Astrocyte (in vitro differentiated cells and primary cell): ENCODE measurements at regions not wholly inside any gene's neighbourhood (a gene's known extent, or its start where the extent isn't known, plus 50 kb on each side); places are given as distances from the start of the nearest gene placed in this dataset.

Experiments used
- DNase-seq: peaks from one replicate; pipeline ENCODE4 v3.0.0-alpha.2; 2010; ENCODE audit warnings: low read depth
- FAIRE-seq: peaks from 2 replicates; lab custom pipeline; 2011; peaks lifted over from hg19 to GRCh38; lab: Jason Lieb, UNC
- H2AFZ ChIP-seq: 2 replicates; pipeline ENCODE4 v1.6.0; 2012; ENCODE audit warnings: low read depth, low read length, inconsistent platforms
- H3K27ac ChIP-seq: 2 replicates; pipeline ENCODE4 v1.5.1; 2011; ENCODE audit warnings: low read depth, low read length, inconsistent platforms
- H3K27me3 ChIP-seq: 2 replicates; pipeline ENCODE4 v1.6.0; 2011; ENCODE audit warnings: low read length, inconsistent platforms; ENCODE audit not compliant: insufficient read depth
- H3K36me3 ChIP-seq: 2 replicates; pipeline ENCODE4 v1.5.1; 2011; ENCODE audit warnings: low read length, inconsistent platforms; ENCODE audit not compliant: insufficient read depth
- H3K4me1 ChIP-seq: 2 replicates; pipeline ENCODE4 v1.5.1; 2011; ENCODE audit warnings: low read length, inconsistent platforms; ENCODE audit not compliant: insufficient read depth
- H3K4me2 ChIP-seq: 2 replicates; pipeline ENCODE4 v1.6.0; 2012; ENCODE audit warnings: low read length, inconsistent platforms
- H3K4me3 ChIP-seq: 2 replicates; pipeline ENCODE4 v1.5.1; 2011; ENCODE audit warnings: low read depth, mild to moderate bottlenecking, low read length, inconsistent platforms; ENCODE audit not compliant: insufficient read depth
- H3K79me2 ChIP-seq: 2 replicates; pipeline ENCODE4 v1.6.0; 2012; ENCODE audit warnings: mild to moderate bottlenecking, low read length, inconsistent platforms; ENCODE audit not compliant: insufficient read depth
- H3K9ac ChIP-seq: 2 replicates; pipeline ENCODE4 v1.6.0; 2012; ENCODE audit warnings: mild to moderate bottlenecking, low read length, inconsistent platforms
- H3K9me3 ChIP-seq: 2 replicates; pipeline ENCODE4 v1.5.1; 2012; ENCODE audit warnings: low read depth, mild to moderate bottlenecking, low read length, inconsistent platforms; ENCODE audit not compliant: insufficient read depth
- H4K20me1 ChIP-seq: 2 replicates; pipeline ENCODE4 v1.6.0; 2012; ENCODE audit warnings: low read length, inconsistent platforms; ENCODE audit not compliant: insufficient read depth
- H3K27ac Mint-ChIP-seq: one replicate; pipeline ENCODE4 v1.8.0; 2021; ENCODE audit warnings: mild to moderate bottlenecking, mixed read lengths; ENCODE audit not compliant: unreplicated experiment
- H3K27me3 Mint-ChIP-seq: one replicate; pipeline ENCODE4 v1.8.0; 2021; ENCODE audit warnings: low read depth, mixed read lengths; ENCODE audit not compliant: unreplicated experiment
- H3K36me3 Mint-ChIP-seq: one replicate; pipeline ENCODE4 v1.8.0; 2021; ENCODE audit warnings: low read depth, mixed read lengths; ENCODE audit not compliant: unreplicated experiment
- H3K4me1 Mint-ChIP-seq: one replicate; pipeline ENCODE4 v1.8.0; 2021; ENCODE audit warnings: low read depth, mixed read lengths; ENCODE audit not compliant: unreplicated experiment
- H3K4me3 Mint-ChIP-seq: one replicate; pipeline ENCODE4 v1.8.0; 2021; ENCODE audit warnings: mild to moderate bottlenecking, moderate library complexity, mixed read lengths; ENCODE audit not compliant: unreplicated experiment
- H3K9me3 Mint-ChIP-seq: one replicate; pipeline ENCODE4 v1.8.0; 2021; ENCODE audit warnings: mild to moderate bottlenecking, mixed read lengths; ENCODE audit not compliant: unreplicated experiment
- EZH2 ChIP-seq: IDR thresholded peaks from 2 replicates; pipeline ENCODE4 v1.6.1; 2012; ENCODE audit warnings: mild to moderate bottlenecking, low read length, inconsistent platforms; ENCODE audit not compliant: insufficient read depth
- TF ChIP-seq, protein P1 (sequence below): IDR thresholded peaks from 2 replicates; pipeline ENCODE4 v1.5.1; 2011; ENCODE audit warnings: low read depth, mild to moderate bottlenecking, inconsistent platforms, low read length, moderate library complexity; ENCODE audit not compliant: insufficient read depth

DNA sequence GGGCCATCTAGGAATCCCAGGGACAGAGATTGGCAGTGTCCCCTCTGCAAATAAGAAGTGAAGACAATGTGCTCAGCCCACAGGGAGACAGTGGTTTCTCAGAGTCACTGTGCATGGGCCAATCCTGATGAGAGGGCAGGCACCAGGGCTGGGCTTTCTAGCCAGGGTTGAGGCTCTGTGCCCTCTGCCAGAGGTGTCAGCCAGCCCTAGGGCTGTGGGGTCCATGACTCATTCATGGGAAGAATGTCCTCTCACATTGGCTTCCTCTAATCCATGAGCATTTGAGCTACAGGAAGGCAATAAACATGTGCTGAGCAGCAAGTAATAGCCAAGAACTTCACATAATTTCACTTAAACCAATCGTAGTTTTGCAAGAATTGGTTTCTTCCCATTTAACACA lies 482.0 kb upstream of the MGMT start:
- no peak overlapping the region for H3K4me3 ChIP-seq
- Mint-ChIP-seq H3K27me3 (peaks cover 14% of the 10 kb centered on the region), H3K36me3 (no peaks in the 10 kb centered on the region), H3K27ac (no peak overlapping the region), H3K4me1 (no peaks in the 10 kb centered on the region), H3K4me3 (no peak overlapping the region), H3K9me3 (no peaks in the 10 kb centered on the region)
- H2AFZ ChIP-seq, result no peak overlapping the region
- H3K4me1 ChIP-seq, result no peaks in the 10 kb centered on the region
- H3K27me3 ChIP-seq, result no peaks in the 10 kb centered on the region
- H3K36me3 ChIP-seq, result no peaks in the 10 kb centered on the region
- no peaks in the 10 kb centered on the region for H3K79me2 ChIP-seq
- TF ChIP-seq, protein P1, sequence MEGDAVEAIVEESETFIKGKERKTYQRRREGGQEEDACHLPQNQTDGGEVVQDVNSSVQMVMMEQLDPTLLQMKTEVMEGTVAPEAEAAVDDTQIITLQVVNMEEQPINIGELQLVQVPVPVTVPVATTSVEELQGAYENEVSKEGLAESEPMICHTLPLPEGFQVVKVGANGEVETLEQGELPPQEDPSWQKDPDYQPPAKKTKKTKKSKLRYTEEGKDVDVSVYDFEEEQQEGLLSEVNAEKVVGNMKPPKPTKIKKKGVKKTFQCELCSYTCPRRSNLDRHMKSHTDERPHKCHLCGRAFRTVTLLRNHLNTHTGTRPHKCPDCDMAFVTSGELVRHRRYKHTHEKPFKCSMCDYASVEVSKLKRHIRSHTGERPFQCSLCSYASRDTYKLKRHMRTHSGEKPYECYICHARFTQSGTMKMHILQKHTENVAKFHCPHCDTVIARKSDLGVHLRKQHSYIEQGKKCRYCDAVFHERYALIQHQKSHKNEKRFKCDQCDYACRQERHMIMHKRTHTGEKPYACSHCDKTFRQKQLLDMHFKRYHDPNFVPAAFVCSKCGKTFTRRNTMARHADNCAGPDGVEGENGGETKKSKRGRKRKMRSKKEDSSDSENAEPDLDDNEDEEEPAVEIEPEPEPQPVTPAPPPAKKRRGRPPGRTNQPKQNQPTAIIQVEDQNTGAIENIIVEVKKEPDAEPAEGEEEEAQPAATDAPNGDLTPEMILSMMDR, result no peak
- TF ChIP-seq EZH2, result no peak
- FAIRE-seq (no peak), DNase-seq (no peak)
- H3K9me3 ChIP-seq, result peaks cover 7% of the 10 kb centered on the region
- H3K9ac ChIP-seq, result no peak overlapping the region
- no peaks in the 10 kb centered on the region for H4K20me1 ChIP-seq
- H3K27ac ChIP-seq, result no peak overlapping the region
- no peak overlapping the region for H3K4me2 ChIP-seq

DNA sequence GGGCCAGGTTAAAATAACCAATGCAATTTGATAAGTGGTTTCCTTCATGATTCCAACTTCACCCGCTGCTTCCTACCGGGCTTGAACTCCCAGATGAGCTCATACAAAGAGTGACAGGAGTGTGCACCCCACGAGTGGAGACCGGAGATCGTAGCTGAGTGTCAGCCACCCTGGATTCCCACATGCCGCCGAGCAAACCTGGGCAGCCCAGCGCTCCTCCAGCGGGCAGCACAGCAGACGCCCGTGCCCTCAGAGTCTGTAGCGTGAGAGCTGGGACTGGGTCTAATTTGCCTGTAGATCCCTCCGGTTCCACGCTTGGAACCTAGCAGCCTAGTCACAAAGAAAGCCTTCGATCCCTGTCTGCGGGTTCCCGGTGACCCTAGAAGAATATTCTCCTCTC lies 476.1 kb upstream of the MGMT start:
- Histone ChIP-seq H3K36me3 (no peaks in the 10 kb centered on the region), H2AFZ (no peak overlapping the region), H3K27me3 (no peaks in the 10 kb centered on the region), H3K9me3 (peaks cover 3% of the 10 kb centered on the region), H3K4me1 (no peaks in the 10 kb centered on the region), H3K79me2 (no peaks in the 10 kb centered on the region), H3K4me2 (no peak overlapping the region), H3K9ac (no peak overlapping the region), H4K20me1 (no peaks in the 10 kb centered on the region), H3K27ac (no peak overlapping the region), H3K4me3 (no peak overlapping the region)
- DNase-seq, result no peak
- Mint-ChIP-seq H3K4me3 (no peak overlapping the region), H3K27me3 (peaks cover 9% of the 10 kb centered on the region), H3K4me1 (no peaks in the 10 kb centered on the region), H3K27ac (no peak overlapping the region), H3K36me3 (no peaks in the 10 kb centered on the region), H3K9me3 (peaks cover 1% of the 10 kb centered on the region)
- TF ChIP-seq, protein P1, result no peak
- TF ChIP-seq EZH2, result no peak
- no peak for FAIRE-seq

DNA sequence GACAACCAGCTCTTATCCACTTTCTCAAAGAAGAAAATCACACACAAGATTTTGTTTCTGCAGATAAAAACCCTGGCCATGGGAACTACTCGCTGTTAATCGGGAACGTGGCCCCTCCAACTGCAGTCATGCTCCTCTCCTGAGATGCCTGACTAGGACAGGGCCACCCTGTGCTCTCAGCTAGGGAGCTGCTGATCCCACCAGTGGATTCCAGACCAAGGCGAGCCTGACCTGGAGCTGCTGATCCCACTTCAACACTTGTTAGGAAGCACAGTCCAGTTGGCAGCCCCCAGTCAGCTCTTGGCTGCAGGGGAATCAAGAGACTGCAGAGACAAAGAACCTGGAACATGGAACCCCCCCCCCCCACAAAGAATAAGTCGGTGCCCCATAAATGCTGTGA lies 474.3 kb upstream of the MGMT start:
- H3K27ac Mint-ChIP-seq, result no peak overlapping the region
- Histone ChIP-seq H3K9me3 (peaks cover 5% of the 10 kb centered on the region), H3K27ac (no peak overlapping the region), H3K79me2 (no peaks in the 10 kb centered on the region), H3K4me3 (no peak overlapping the region), H3K4me2 (no peak overlapping the region), H3K9ac (no peak overlapping the region), H3K27me3 (no peaks in the 10 kb centered on the region), H2AFZ (no peak overlapping the region), H4K20me1 (no peaks in the 10 kb centered on the region), H3K36me3 (no peaks in the 10 kb centered on the region), H3K4me1 (no peaks in the 10 kb centered on the region)
- no peak for TF ChIP-seq EZH2
- TF ChIP-seq, protein P1, result no peak
- FAIRE-seq (no peak), DNase-seq (no peak)
- no peak overlapping the region for H3K4me3 Mint-ChIP-seq
- H3K36me3 Mint-ChIP-seq, result no peaks in the 10 kb centered on the region
- peaks cover 7% of the 10 kb centered on the region for H3K27me3 Mint-ChIP-seq
- H3K4me1 Mint-ChIP-seq, result no peaks in the 10 kb centered on the region
- H3K9me3 Mint-ChIP-seq, result peaks cover 1% of the 10 kb centered on the region
